K562 (cell line): ENCODE measurements at regions not wholly inside any gene's neighbourhood (a gene's known extent, or its start where the extent isn't known, plus 50 kb on each side); places are given as distances from the start of the nearest gene placed in this dataset.
"Not testable (repeated sequence)": the region's sequence is repeated elsewhere in the genome, so short reads cannot be mapped to it uniquely, and the experiment has no call there.

ENCODE experiments used
- ATAC-seq: fragments of 200-7000 bp; cut with Tn5 transposase; 3 replicates; pipeline ENCODE4 v1.9.1; 2020; ENCODE audit warnings: moderate library complexity
- BruUV-seq: library from RNA; stranded (reverse); fragments of 400-500 nt; replicated peaks from 2 replicates; lab custom pipeline; 2021; lab: Mats Ljungman, UMichigan
- CTCF ChIA-PET: fragments of 300-600 bp; formaldehyde crosslinking; extraction: SDS; loops from one replicate; lab custom pipeline; 2021; ENCODE audit warnings: low intra/inter-chr PET ratio; lab: Yijun Ruan, JAX
- POLR2A ChIA-PET: fragments of 300-600, 350-650 bp; sonication (Branson Sonifier 250); formaldehyde crosslinking; extraction: SDS; loops from one replicate; lab custom pipeline; 2021; ENCODE audit warnings: antibody characterized with exemption, inconsistent platforms; lab: Yijun Ruan, JAX
- DNase-seq, 4 experiments: peaks; one replicate each; pipeline versions ENCODE4 v3.0.0 to v3.0.0-alpha.2; 2011 to 2018; ENCODE audit warnings: low spot score in 3 of 4, mixed read lengths in 3 of 4; ENCODE audit errors: extremely low read depth in 1 of 4
- FAIRE-seq: peaks from 2 replicates; lab custom pipeline; 2011; peaks lifted over from hg19 to GRCh38; lab: Jason Lieb, UNC
- H2AFZ ChIP-seq: 2 replicates; pipeline ENCODE4 v1.6.0; 2011; ENCODE audit warnings: low read depth, low read length, control low read depth, inconsistent platforms
- H3K27ac ChIP-seq: fragments of 200-600 bp; 3 replicates; pipeline ENCODE4 v1.8.0; 2011; ENCODE audit warnings: low read depth, mild to moderate bottlenecking, control low read depth, inconsistent platforms, low read length, moderate library complexity, mixed read lengths; ENCODE audit errors: extremely low read depth
- H3K27me3 ChIP-seq, 2 experiments: fragments of 300-600 bp in 1 of 2; 2 replicates in 1 of 2; 3 replicates in 1 of 2; pipeline versions ENCODE4 v1.6.0 to v1.8.0; 2011; ENCODE audit warnings: inconsistent platforms in 2 of 2, low read length in 2 of 2, mild to moderate bottlenecking in 1 of 2, mixed read lengths in 1 of 2, moderate library complexity in 1 of 2; ENCODE audit not compliant: control insufficient read depth in 2 of 2, insufficient read depth in 2 of 2
- H3K36me3 ChIP-seq: fragments of 300-600 bp; 3 replicates; pipeline ENCODE4 v1.8.0; 2011; ENCODE audit warnings: mild to moderate bottlenecking, low read length, inconsistent platforms; ENCODE audit not compliant: control insufficient read depth, insufficient read depth
- H3K4me1 ChIP-seq, 2 experiments: fragments of 200-600 bp in 1 of 2; replicated peaks in 1 of 2; 2 replicates in 1 of 2; 3 replicates in 1 of 2; pipeline versions ENCODE4 v1.5.1 to v1.8.0; 2011; ENCODE audit warnings: inconsistent platforms in 2 of 2, low read length in 2 of 2, mild to moderate bottlenecking in 1 of 2, mixed read lengths in 1 of 2, moderate library complexity in 1 of 2; ENCODE audit not compliant: control insufficient read depth in 2 of 2, insufficient read depth in 2 of 2
- H3K4me2 ChIP-seq: 2 replicates; pipeline ENCODE4 v1.6.1; 2011; ENCODE audit warnings: low read length, control low read depth, inconsistent platforms, mixed read lengths; ENCODE audit not compliant: insufficient read depth
- H3K4me3 ChIP-seq: fragments of 200-600 bp; sonication (generic), shearing (Covaris generic); 2 replicates; pipeline ENCODE4 v1.5.1; 2016; ENCODE audit warnings: control low read depth, inconsistent platforms
- H3K79me2 ChIP-seq: fragments of 200-600 bp; 3 replicates; pipeline ENCODE4 v1.8.0; 2011; ENCODE audit warnings: low read length, inconsistent platforms; ENCODE audit not compliant: control insufficient read depth, insufficient read depth
- H3K9ac ChIP-seq, 2 experiments: 2 replicates each; pipeline versions ENCODE4 v1.6.0 to v1.6.1; 2011; ENCODE audit warnings: low read depth in 2 of 2, low read length in 2 of 2, control low read depth in 1 of 2, inconsistent platforms in 1 of 2, mild to moderate bottlenecking in 1 of 2, mixed read lengths in 1 of 2; ENCODE audit not compliant: insufficient read depth in 1 of 2
- H3K9me1 ChIP-seq: one replicate; pipeline ENCODE4 v1.6.0; 2011; ENCODE audit warnings: inconsistent platforms, mild to moderate bottlenecking, low read length, moderate library complexity; ENCODE audit not compliant: control insufficient read depth, insufficient read depth
- H3K9me3 ChIP-seq: replicated peaks from 2 replicates; pipeline ENCODE4 v1.5.1; 2011; ENCODE audit warnings: low read depth, low read length, inconsistent platforms; ENCODE audit not compliant: control insufficient read depth, insufficient read depth
- H4K20me1 ChIP-seq: replicated peaks from 2 replicates; pipeline ENCODE4 v1.6.1; 2011; ENCODE audit warnings: low read length, inconsistent platforms, mixed read lengths; ENCODE audit not compliant: control insufficient read depth, insufficient read depth
- RAD51 ChIP-seq: fragments of 450-650 bp; IDR thresholded peaks from 2 replicates; pipeline ENCODE4 v1.7.1; 2016; ENCODE audit warnings: low read depth, mild to moderate bottlenecking, borderline replicate concordance
- WGBS: fragments of 100-300 bp; shearing (Covaris generic); methylation state at CpG from one replicate; pipeline ENCODE4 v1.1.6; 2016; ENCODE audit warnings: low coverage, mixed read lengths; ENCODE audit not compliant: insufficient coverage; ENCODE audit errors: missing lambda C conversion rate; 5-methylcytosine and 5-hydroxymethylcytosine counted together
- in situ Hi-C: fragments of 300-500 bp; cut with MboI; formaldehyde crosslinking; loops from 4 replicates; pipeline ENCODE4 v1.15.0; 2018; ENCODE audit warnings: inconsistent platforms, mixed read lengths
- intact Hi-C: fragments of 100-400 bp; cut with micrococcal nuclease; formaldehyde crosslinking; loops from 2 replicates; pipeline ENCODE4 v1.14.2; 2022

GRCh38 chr9:138179671-138180070 is 302.1 kb downstream of the CACNA1B start:
- H3K4me2 ChIP-seq, H3K4me3 ChIP-seq, H3K9ac ChIP-seq, POLR2A ChIA-PET, H3K9me1 ChIP-seq, H4K20me1 ChIP-seq, H3K9me3 ChIP-seq, H3K36me3 ChIP-seq, BruUV-seq, H3K79me2 ChIP-seq, CTCF ChIA-PET, H3K27ac ChIP-seq, H2AFZ ChIP-seq, H3K4me1 ChIP-seq, intact Hi-C loops, in situ Hi-C loops, ATAC-seq, FAIRE-seq: not testable (repeated sequence)
- peaks cover 6 to 10% of the 10 kb centered on the region in 2 experiments for H3K27me3 ChIP-seq
- WGBS = 2% methylated on average over 3 of the region's 3 CpGs
- 0 out of 2 replicates have a peak, but pooled peaks have one; percentile 21 for TF ChIP-seq RAD51
- DNase-seq = peak in 1 of 4 experiments; percentile 0

GRCh38 chr9:138181963-138182362 is 304.4 kb downstream of the CACNA1B start:
- H3K27ac ChIP-seq, H3K4me3 ChIP-seq, intact Hi-C loops, CTCF ChIA-PET, H3K4me2 ChIP-seq, H3K9me3 ChIP-seq, POLR2A ChIA-PET, H3K36me3 ChIP-seq, FAIRE-seq, H2AFZ ChIP-seq, in situ Hi-C loops, H3K9me1 ChIP-seq, H3K4me1 ChIP-seq, H3K27me3 ChIP-seq, H3K9ac ChIP-seq, H4K20me1 ChIP-seq, DNase-seq, ATAC-seq, BruUV-seq, H3K79me2 ChIP-seq: not testable (repeated sequence)
- 0% methylated on average over 1 of the region's 1 CpG for WGBS

- 14% methylated on average over 8 of the region's 9 CpGs for WGBS
Observed at GRCh38 chr9:138197156-138197555, 319.6 kb downstream of the CACNA1B start.

More at GRCh38 chr9:138197156-138197555, 319.6 kb downstream of the CACNA1B start:
- H2AFZ ChIP-seq, H3K4me1 ChIP-seq, H3K9ac ChIP-seq, BruUV-seq, H3K36me3 ChIP-seq, ATAC-seq, H3K27ac ChIP-seq, DNase-seq, H3K4me2 ChIP-seq, H4K20me1 ChIP-seq, H3K9me1 ChIP-seq, intact Hi-C loops, H3K79me2 ChIP-seq, POLR2A ChIA-PET, in situ Hi-C loops, H3K4me3 ChIP-seq, H3K9me3 ChIP-seq, CTCF ChIA-PET, FAIRE-seq: not testable (repeated sequence)
- peaks cover 4 to 18% of the 10 kb centered on the region in 2 experiments; a peak in 4 of 5 replicates for H3K27me3 ChIP-seq
